Fibroblast of villous mesenchyme (primary cell): ENCODE measurements at regions not wholly inside any gene's neighbourhood (a gene's known extent, or its start where the extent isn't known, plus 50 kb on each side); places are given as distances from the start of the nearest gene placed in this dataset.

Experiments used
- DNase-seq: peaks from one replicate; pipeline ENCODE4 v3.0.0-alpha.2; 2010; ENCODE audit warnings: low read depth
- H3K4me3 ChIP-seq: 2 replicates; pipeline ENCODE4 v1.5.1; 2011; ENCODE audit warnings: low read depth, mild to moderate bottlenecking, low read length
- TF ChIP-seq, protein P1 (sequence below): IDR thresholded peaks from 2 replicates; pipeline ENCODE4 v1.5.1; 2012; ENCODE audit warnings: low read depth, mild to moderate bottlenecking, low read length; ENCODE audit not compliant: insufficient read depth

DNA sequence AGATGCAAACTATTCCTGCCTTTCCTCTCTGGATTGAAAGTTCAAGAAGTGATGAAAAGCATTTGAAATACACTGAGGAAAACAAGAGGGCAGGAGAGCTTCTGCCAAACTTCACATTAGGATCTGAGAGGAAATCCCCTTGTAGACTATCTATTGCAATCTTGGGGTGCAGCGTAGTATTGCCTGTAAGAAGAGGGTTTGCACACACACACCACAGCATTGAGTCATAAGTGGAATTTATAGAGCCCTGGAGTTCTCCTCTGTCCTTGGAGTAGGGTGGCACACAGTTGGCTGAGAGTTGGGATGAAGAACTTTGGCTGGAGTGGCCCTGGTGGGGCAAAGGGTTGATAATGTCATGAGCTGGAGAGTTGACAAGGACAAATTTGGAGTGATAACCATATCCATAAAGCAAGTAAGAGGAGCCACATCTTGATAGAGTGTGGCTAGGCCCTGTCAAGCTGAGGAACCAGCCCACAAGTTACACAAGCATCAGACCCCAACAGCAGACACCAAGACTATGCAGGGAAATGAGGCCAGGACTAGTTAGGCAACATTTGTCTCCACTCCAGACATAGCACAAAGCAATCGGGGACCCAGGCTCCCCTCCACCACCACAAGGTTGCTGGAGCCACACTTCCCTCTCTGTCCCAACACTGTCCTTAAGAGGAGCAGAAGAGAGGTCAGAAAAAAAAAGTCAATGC is 520.9 kb downstream of the KLF5 start:
- no peak for DNase-seq
- TF ChIP-seq, protein P1, sequence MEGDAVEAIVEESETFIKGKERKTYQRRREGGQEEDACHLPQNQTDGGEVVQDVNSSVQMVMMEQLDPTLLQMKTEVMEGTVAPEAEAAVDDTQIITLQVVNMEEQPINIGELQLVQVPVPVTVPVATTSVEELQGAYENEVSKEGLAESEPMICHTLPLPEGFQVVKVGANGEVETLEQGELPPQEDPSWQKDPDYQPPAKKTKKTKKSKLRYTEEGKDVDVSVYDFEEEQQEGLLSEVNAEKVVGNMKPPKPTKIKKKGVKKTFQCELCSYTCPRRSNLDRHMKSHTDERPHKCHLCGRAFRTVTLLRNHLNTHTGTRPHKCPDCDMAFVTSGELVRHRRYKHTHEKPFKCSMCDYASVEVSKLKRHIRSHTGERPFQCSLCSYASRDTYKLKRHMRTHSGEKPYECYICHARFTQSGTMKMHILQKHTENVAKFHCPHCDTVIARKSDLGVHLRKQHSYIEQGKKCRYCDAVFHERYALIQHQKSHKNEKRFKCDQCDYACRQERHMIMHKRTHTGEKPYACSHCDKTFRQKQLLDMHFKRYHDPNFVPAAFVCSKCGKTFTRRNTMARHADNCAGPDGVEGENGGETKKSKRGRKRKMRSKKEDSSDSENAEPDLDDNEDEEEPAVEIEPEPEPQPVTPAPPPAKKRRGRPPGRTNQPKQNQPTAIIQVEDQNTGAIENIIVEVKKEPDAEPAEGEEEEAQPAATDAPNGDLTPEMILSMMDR, result no peak
- H3K4me3 ChIP-seq, result no peak overlapping the region

DNA sequence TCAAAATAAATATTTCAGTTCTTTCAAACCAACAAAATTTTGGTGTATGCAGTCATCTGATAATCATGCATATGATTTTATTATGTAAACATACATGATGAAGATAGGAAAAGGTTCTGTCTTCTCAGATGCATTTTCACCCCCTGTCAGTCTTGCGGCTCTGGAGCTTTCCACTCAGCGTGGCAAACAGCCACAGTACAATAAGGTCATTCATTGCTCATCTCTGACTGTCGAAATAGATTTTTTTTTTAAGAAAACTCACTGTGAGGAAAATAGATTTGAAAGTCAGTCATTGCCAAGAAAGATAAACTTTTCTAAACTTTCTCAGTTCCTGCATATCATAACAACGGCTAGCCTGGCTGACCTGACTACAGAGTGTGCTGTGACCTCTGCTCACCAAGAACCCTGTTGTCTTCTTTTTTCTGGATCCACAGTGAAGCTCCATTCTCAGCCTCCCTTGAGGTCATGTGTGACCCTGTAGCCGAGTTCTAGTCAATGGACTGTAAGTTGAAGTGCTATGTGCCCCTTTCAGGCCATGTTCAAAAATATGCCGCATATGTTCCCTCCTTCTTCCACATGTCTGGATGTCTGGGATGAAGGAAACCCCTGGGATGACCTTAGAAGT is 519.6 kb downstream of the KLF5 start:
- H3K4me3 ChIP-seq, result no peak overlapping the region
- DNase-seq, result no peak
- TF ChIP-seq, protein P1, result no peak

DNA sequence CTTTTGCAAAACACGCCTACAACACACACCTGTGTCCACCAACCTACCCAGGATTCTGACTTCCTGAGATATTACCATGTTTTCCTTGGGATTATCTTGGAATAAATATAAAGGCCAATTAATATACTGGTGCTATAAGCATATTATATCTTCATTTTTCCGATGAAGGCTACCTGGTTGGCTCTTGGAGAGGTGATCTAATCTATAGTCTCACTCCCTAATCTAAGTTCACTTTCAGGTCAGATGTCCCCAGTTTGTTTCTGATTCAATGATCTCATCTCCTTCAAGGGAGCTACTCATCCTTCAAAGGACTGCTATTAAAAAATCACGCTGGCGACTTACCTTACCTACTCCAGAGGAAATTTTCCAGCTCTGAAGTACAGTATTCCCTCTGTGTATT is 517.5 kb downstream of the KLF5 start:
- TF ChIP-seq, protein P1, result no peak
- DNase-seq, result no peak
- no peak overlapping the region for H3K4me3 ChIP-seq

DNA sequence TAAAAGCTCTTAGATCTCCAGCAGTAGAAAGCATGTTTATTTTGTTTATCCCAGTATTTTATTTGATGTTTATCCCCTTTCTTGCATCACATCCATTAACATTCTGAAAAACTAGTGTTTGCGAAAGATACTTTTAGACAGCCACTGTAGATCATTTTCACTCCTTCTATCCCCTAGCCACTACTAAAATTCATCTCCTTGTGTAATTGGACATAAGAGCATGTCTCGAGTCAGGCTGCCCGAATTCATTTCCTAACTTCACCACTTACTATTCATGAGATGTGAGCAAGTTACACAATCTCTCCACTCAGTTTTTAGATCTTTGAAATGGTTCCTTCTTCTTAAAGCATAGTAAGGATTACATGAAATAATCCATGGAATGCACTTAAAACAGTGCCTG is 514.0 kb downstream of the KLF5 start:
- peak; percentile 71 for DNase-seq
- TF ChIP-seq, protein P1, result no peak
- no peak overlapping the region for H3K4me3 ChIP-seq

DNA sequence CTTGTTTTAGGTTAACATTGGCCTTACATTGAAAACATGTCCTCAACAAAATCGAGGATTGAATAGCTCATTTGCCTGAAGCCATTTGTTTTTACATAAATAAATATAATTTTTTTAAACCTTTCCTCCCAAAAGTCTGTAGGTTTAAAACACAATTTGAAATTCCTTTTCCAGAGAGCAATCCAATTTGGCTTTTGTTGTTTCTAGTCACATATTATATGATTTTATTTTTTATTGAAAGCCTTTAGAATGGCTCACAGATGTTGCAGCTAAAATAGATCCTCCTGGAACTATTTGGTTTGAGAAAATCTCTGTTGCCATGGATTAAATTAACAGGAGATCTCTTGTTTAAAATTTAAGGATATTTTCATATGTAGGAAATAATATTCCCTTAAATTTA is 512.6 kb downstream of the KLF5 start:
- TF ChIP-seq, protein P1, result no peak
- no peak overlapping the region for H3K4me3 ChIP-seq
- no peak for DNase-seq

DNA sequence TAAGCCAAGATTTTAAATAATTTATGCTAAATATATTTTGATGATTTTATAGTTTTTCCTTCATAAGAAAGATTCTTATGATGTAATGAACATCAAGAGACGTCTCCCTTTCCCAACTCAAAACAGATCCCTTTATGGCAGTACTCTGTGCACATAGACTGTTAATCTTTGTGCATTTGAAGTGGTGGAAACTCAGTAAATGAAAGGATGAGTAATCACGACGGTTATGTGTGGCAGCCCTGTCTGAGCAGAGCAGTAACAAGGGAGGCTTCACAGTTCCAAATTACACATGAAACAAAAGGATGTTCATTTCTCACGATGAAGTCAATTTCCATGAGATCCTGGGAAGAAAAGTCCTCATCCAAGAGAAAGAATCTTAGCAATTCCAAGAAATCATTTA is 498.1 kb downstream of the KLF5 start:
- H3K4me3 ChIP-seq, result no peak overlapping the region
- TF ChIP-seq, protein P1, result no peak
- DNase-seq, result no peak
